ENCODE measurements at regions not wholly inside any gene's neighbourhood (a gene's known extent, or its start where the extent isn't known, plus 50 kb on each side); places are given as distances from the start of the nearest gene placed in this dataset.
"Not testable (repeated sequence)": the region's sequence is repeated elsewhere in the genome, so short reads cannot be mapped to it uniquely, and the experiment has no call there.

DNA sequence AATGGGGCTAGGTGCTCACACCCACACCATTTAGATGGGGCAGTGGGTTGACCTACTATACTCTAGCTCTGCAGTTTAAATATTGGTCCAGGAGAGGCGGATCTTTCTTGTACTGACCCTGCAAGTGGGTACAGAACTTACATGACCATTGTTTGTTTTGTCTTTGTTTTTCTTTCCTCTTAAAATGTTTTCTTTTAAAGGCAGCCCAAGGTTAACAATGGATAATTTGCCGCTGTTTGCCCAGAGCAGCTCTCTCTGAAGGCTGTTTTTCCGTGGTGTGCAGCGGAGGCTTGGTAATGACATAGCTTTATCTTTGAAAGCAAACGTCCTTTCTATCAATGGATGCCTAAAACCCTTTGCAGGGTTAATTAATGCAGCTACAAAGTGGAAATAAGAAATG, 133.3 kb upstream of the MEX3C start:
- no peak for DNase-seq

DNA sequence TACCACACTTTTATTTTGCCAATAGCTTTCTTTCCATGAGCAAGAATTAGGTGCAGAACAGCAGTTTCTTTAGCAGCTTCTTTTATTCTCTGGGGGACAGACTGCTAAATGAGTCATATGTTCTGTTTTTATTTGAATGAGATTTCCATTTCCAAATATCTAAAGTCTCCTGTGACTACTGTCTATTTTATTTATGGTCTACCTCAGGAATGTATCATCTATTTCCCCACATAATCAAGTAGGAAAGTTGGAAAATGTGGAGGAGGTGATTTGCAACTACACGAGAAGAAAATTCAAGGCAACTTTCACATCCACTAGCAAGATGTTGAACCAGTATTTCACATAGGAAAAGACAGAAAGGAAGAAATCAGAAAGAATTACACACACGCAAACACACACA, 139.9 kb upstream of the MEX3C start:
- DNase-seq, result no peak

DNA sequence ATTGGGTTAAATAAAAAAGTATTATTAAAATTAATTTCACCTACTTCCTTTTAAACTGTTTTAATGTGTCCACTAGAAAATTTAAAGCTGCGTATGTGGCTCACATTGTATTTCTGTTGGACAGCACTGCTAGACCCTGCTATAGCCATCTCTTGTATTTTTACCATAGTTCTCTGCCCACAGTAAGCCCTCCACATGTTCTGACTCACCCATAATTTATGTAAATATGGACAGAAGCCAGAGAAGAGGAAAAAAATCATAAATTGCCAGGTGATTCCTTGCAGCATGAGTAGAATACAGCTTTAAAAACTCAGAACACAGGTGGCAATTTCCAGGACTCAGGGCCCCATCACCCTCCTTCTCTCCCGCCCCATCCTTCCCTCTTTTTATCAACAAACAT, 142.4 kb upstream of the MEX3C start:
- no peak for DNase-seq

DNA sequence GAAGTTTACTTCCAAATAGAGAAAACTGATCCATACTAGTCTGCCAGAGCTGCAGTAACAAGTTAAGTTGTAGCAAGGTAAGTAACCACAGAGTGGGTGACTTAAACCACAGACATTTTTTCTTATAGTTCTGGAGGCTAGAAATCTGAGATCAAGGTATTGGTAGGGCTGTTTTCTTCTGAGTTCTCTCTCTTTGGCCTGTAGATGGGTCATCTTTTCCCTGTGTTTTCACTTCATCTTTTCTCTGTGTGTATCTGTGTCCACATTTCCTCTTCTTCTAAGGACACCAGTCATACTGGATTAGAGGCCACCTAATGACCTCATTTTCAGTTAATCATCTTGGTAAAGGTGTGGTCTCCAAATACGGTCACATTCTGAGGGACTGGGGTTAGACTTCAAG, 142.9 kb upstream of the MEX3C start:
- DNase-seq, result no peak

DNA sequence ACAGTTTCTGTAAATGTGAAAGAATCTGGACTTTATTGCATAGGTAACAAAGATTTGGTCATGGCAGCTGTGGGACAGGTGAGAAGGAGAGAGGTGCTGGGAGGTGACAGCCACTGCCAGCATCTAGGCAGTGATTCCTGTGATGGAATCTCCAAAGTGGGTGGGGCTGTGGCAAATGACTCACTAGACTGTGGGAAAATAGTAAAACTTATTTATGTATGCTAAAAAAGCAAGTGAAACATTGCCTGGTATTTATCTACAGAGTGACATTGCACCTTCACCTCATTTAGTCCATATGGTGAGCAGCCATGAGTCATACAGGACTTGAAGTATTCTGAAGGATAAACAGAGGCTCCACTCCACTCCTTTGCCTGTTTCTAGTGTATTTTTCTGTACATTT, 145.3 kb upstream of the MEX3C start:
- no peak for DNase-seq

DNA sequence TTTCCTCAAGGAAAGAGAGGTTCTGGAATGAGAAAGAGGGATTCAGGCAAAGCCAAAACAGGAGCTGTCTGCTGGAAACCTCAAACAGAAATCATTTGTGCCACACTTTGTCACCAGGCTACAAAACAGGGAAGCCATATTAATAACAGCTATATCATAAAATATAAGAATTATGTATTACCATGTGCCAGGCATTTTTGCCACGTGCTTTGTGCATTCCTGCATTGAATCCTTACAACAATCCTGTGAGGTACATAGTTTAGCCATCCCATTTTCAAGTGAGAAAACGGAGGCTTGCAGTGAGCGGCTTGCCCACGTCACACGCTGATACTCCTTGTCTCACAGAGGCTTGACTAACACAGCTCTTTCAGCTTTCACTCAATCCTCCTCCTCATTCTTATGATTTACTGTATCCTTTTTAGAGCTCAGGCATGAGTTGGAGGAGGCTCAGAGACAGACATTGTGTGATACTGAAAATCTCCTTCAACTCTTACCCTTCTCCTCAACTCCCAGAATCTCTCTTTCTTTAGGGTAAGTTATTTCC, 148.4 kb upstream of the MEX3C start:
- DNase-seq, result no peak

DNA sequence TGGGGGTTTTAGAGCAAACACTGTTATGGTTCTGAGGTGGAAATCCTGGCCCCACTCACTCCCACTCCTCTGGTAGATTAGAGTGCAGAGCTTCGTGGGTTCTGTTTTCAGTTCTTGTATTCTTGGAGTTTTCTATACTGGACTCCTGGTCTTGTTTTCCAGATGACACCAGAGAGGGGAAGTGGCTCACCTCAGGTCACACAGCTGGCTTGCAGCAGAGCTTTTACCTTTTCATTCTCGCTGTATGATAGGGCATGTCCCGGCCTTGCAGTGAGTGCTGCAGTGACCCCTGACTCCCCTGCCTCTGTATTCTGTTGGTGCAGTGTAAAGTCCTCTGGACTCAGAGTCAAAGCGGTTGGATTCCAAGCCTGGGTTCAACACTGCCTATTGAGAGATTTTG, 148.9 kb upstream of the MEX3C start:
- DNase-seq, result no peak

DNA sequence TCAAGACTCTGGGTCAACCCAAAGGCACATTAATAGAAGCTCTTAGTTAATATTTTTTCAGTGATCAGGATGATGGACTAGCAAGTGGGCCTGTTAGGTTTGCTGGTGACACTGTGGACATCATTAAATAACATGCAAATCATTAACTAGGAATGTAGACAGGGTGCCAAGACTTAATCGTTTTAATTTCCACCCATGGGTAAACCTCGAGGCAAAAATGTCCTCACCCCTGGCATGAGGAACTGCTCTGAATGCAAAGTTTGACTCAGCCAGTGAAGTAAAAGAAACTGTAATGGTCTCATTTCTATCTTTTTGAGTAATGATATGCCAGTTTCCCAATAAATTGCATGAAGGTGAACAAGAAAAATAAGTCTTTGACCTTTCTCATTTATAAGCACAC, 152.6 kb upstream of the MEX3C start:
- DNase-seq, result no peak

DNA sequence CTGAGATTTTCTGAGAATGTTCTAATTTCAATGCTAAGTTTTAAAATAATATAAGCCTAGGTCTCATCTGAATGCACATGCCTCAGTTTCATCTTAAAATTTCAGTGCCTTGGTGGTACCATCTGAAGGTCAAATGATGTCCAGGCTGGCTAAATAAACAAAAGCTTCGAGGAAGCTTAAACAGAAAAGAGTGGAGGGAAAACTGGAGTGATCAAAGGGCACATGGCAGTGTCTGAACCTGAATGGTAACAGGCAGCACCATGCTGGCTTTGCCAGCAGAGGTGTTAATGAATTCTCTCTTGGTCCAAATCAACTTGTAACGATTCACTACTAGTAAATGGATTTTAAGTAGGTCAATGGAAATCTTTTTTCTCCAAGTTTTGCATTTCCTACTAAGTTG, 158.4 kb upstream of the MEX3C start:
- no peak for DNase-seq

DNA sequence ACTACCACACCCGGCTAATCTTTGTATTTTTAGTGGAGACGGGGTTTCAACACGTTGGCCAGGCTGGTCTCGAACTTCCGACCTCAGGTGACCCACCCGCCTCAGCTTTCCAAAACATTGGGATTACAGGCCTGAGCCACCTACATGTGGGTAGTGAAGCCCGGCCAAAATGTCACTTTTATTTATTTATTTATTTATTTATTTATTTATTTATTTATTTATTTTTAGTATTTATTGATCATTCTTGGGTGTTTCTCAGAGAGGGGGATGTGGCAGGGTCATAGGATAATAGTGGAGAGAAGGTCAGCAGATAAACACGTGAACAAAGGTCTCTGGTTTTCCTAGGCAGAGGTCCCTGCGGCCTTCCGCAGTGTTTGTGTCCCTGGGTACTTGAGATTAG, 162.8 kb upstream of the MEX3C start:
- DNase-seq, result not testable (repeated sequence)

DNA sequence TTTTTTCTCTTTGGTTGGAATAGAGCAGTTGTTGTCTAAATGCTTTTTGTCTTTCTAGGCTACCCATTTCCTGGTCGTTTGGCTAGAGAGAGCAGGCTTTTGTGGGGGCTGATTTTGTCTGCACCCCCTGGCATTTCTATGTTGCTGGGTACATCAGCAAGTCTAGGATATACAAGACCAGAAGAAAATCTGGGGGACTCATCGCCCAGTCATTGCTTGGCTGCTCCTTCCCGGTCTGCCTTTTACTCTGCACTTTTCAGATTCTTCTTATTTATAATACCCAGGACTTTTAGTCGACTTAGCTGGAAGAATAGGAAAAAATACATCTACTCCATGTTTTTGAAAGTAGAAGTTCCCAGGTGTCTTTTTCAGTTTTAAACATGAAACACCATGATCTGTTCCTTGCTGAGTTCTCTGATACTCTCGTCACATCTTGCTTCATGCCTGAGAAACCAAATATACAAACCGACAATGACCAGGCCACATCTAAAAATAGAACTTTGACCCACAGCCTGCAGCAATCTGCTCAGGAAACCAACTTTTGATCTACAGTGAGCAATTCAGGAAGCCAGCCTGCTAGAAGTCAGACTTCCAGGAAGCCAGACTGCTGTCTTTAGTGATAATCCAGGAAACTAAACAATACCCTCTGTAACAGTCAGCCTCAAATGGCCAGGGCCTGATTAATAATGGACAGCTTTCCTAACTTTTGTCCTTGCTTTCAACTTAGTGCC, 163.8 kb upstream of the MEX3C start:
- DNase-seq, result no peak

DNA sequence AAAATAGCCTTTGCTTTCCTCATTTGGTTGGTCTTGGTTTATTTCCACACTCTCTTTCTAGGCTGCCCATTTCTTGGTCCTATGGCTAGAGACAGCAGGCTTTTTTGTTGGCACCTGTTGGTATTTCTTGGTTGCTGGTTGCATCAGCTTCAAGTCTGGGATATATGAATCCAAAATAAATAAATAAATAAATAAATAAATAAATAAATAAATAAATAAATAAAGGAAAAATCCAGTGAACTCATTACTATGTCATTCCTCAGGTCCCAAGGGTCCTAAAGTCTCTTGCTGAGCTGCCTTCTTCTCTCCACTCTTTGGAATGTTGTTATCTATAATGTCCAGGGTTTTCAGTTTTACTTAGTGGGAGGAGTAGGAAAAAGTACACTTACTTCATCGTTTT, 165.9 kb upstream of the MEX3C start:
- DNase-seq, result no peak

DNA sequence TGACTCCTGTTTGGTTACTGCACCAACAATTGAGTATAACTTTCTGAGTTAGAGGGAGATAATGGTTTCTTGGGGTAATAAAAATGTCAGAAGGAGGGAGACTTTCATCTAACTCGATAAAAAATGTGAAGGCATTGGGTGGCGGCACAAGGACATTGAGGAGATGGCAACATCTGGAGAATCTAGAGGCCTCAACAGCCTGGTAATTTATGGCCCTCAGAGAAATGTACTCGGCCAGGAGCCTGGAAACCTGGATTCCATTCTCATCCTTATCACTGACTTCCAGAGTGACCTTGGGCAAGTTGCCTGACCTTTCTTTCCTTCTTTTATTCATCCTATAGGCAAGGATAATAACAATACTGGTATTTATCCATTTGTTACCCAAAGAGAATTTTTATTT, 173.5 kb upstream of the MEX3C start:
- DNase-seq, result no peak

DNA sequence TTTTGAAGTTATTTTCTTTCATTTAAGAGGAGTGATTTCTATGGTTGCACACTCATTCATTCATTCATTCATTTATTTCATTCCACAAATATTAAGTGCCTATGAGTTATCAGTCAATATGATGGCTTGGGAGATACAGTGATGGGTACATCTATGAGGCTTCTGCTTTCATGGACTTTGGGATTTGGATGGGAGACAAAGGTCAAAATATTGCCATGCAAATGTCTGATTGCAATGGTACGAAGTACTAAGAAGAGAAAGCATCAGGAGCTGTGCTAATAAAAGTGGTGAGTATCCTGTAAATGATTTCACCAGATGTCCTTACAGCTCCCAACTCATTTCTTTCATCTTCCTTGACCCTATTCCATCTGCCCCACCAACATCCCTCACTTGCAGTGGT, 174.4 kb upstream of the MEX3C start:
- no peak for DNase-seq

DNA sequence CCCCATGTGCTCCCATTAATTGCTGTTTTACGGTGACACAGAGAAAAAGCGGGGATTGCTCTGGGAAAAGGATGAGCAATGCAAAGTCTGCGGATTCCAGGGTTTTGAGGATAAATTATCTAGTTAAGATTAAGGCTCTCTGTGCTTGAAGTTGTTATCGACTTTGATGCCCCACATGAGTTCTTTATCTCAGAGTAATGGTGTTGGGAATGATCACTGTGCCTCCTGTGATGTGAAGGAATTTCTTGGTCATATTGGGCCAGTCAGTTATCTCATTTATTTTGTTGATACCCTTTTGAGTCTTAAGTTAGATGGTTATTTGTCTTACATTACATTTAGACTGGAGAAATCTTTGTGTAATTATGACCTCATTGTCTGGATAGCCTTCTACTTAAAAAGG, 184.6 kb upstream of the MEX3C start:
- DNase-seq, result no peak

DNA sequence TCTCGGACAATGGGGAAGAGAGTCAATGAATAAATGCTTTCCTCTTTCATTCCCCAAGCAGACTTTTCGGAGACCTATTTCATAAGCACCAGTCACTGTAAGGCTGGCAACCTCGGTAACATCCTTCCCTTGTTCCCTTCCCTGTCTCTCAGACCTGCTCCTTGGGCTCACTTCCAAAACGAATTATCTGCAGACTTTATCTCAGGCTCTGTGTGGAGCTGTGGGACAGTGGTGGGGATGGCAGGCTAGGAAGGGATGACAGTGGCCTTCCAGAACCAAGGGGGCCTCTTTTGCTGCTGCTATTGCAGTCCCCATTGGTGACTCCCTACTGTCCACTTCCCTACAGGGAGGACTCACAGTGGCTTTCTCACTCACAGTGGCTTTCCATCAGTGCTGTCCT, 185.6 kb upstream of the MEX3C start:
- DNase-seq, result no peak

DNA sequence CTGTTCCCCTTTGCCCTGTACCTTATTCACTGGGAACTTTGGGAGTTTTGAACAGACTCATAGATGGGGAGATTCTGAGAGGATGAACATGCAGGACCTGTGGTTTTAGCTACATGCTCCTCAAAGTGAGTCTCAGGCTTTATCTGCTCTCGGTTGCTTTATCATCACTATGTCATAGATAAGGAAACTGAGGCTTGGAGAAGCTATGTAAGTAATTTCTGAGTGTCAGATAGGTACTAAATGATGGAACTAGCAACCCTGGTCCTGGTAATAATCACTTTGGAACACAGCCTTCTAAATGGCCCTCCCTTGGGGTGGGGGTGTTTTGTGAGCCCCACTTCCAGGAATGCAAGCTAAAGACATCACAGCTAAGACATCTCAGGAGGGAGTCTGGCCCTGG, 186.2 kb upstream of the MEX3C start:
- DNase-seq, result no peak

DNA sequence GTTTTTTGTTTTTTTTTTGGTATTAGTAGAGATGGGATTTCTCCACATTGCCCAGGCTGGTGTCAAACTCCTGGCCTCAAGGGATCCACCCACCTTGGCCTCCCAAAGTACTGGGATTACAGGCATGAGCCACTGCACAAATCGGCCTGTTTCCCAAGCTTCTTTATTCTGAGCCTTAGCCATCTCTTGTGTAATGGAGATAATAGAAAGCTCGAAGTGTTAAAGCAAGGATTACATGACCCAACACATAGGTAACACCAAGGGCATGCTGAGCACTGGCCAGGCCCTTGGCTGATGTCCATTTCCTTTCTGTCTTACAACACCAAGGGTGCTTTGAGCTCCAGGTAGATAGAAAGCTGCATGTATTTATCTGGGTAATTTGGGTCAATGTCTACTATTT, 187.8 kb upstream of the MEX3C start:
- no peak for DNase-seq

DNA sequence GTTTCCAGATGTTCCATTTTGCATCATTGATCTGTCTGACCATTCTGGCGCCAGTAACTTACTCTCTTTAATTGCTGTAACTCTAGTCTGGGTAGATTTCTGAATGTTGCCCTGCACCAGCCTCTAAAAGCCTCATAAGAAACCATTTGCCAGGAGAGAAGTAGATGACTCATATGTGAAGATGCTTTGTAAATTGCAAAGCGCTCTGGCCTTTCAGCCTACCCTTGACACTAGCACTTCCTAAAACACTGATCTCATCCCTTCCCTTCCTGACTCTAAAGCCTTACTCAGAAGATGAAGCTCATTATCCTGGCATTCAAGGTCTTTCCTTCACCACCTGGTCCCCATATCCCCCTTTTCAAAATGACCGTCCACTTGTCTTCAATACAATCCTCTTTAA, 193.2 kb upstream of the MEX3C start:
- no peak for DNase-seq

DNA sequence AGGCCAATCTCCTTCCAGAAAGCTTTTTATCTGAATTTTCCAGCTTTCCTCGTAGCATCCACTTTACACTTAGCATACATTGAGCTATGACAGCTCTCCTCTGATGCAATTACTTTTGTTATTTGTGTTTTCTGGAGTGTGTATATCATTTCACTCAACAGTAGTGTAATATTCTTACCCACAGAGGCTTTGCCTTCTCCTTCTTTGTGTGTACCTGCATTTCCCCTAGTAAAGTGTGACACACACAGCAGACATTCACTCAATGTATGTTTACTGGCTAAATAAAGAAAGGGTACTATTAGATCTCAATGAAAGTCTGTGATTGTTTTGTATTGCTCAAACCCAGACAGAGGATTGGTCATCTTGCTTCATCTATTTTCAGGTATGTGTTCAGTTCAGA, 193.7 kb upstream of the MEX3C start:
- no peak for DNase-seq

DNA sequence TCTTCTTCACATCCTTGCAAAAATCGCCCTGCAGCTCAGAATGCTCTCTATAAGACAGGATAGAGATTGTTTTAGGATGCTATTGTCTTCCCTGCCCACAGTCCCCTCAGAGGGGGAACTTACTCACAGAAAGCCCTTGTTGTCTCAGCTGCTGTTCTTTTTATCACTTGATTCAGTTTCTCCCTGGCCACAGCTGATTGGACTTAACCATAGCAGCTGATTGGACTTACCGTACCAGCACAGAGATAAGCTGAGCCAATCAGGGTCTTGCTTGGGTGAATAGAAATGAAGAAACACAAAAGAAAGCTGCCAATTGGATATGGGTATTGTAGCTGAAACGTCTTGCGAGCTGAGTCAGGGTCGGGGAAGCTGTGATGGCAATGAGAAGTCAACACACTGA, 194.2 kb upstream of the MEX3C start:
- peak in 1 of 2 experiments; percentile 22 for DNase-seq

DNA sequence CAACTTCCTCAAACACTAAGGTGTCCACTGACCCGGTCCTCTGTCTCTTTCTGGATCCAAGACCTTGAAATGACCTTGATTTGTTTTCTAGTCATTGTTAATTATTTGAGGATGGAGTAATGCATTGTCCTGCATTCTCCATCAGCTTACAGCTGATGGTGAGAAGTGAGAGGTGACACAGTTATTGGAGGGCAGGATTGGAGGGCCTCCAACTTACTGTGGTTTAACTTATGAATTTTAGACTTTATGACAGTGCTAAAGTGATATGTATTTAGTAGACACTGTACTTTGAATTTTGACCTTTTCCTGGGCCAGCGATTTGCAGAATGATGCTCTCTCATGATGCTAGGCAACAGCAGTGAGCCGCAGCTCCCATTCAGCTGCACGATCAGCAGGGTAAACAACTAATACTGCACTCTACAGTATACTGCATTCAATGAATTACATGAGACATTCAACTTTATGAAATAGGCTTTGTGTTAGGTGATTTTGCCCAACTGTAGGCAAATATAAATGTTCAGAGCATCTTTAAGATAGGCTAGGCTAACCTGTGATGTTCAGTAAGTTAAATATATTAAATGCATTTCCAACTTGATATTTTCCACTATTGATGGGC, 200.0 kb upstream of the MEX3C start:
- no peak for DNase-seq

DNA sequence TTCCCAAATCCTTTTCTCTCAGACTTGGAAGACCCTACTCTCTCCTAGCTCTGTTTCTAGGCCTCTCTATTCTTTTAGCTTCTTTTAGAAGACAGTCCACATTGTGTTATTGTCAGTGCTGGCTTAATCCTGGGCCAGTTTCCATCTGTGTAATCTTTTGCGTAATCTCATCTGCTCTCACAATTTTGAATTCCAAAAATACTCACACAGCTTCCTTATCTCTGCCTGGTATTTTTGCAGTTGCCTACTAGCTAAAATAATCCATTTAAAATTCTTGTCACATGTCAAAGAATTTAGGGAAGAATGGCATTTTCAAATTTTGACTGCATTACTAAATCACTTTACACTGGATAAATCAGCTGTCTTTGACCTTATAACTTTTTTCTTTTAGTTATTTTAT, 200.6 kb upstream of the MEX3C start:
- no peak for DNase-seq

DNA sequence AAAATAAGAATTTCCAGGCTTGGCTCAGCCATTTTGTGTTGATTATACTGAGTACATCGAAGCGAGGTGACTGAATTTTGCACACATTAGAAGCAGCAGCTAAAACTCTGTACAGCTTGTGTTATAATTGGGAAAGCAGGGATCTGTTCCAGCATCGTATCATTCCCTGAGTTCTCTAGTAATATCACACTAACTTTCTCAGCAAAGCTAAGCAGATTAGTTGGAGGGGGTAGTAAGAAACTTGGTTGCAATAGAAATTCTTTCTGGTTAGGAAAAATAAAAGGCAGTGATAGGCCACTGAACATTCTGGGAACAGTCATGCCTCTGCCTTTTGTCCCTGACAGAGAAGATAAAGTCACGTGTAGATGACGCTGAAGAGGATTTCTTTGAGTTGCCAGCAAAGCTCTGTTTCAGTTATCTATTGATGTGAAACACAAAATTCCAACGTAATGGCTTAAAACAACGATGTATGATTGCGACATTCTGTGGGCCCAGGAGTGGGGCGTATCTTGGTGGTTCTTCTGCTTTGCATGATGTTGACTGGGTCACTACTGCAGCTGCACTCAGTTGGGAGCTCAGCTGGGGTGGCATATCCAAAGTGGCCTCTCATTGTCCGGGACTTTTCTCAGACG, 202.1 kb upstream of the MEX3C start:
- no peak for DNase-seq

All from NCI-H1930 (cell line).